HCT116 (cell line): ENCODE measurements at regions not wholly inside any gene's neighbourhood (a gene's known extent, or its start where the extent isn't known, plus 50 kb on each side); places are given as distances from the start of the nearest gene placed in this dataset.

Experiments
- ATAC-seq: fragments of 200-7000 bp; cut with Tn5 transposase; 2 replicates; pipeline ENCODE4 v1.9.1; 2020; ENCODE audit warnings: mild to moderate bottlenecking, moderate library complexity
- BruUV-seq: library from RNA; stranded (reverse); fragments of 400-500 nt; replicated peaks from 2 replicates; lab custom pipeline; 2021; lab: Mats Ljungman, UMichigan
- CTCF ChIA-PET: fragments of 300-600 bp; sonication (Branson Sonifier 250); formaldehyde crosslinking; loops from one replicate; lab custom pipeline; 2021; ENCODE audit warnings: antibody characterized with exemption; lab: Charles Lee
- POLR2A ChIA-PET: fragments of 300-600, 350-600 bp; sonication (Branson Sonifier 250); formaldehyde crosslinking; loops from one replicate; lab custom pipeline; 2021; ENCODE audit warnings: antibody characterized with exemption; lab: Charles Lee
- RAD21 ChIA-PET, 2 experiments: fragments of 300-600 bp; sonication (Branson Sonifier 250); formaldehyde crosslinking; loops; one replicate each; lab custom pipeline; 2023; ENCODE audit warnings: low total read pairs in 2 of 2; ENCODE audit not compliant: uncharacterized antibody in 2 of 2, unreplicated experiment in 2 of 2, low non-redundant PET in 1 of 2; lab: Charles Lee
- DNase-seq: peaks from one replicate; pipeline ENCODE4 v3.0.0-alpha.2; 2010; ENCODE audit warnings: low read depth, low spot score
- H2AFZ ChIP-seq: fragments of 200-600 bp; shearing (Covaris generic), sonication (generic); 2 replicates; pipeline ENCODE4 v1.6.1; 2017; ENCODE audit warnings: low read depth, mixed run types, mixed read lengths, antibody characterized with exemption, low read length; ENCODE audit not compliant: poor library complexity, severe bottlenecking
- H3K27ac ChIP-seq: 2 replicates; pipeline ENCODE4 v1.5.1; 2012; ENCODE audit warnings: low read depth, low read length
- H3K27me3 ChIP-seq: fragments of 200-600 bp; sonication (generic); 2 replicates; pipeline ENCODE4 v1.6.1; 2016; ENCODE audit warnings: mixed run types, low read length, mixed read lengths; ENCODE audit not compliant: insufficient read depth
- H3K36me3 ChIP-seq, 2 experiments: fragments of 200-500 bp in 1 of 2; fragments of 200-600 bp in 1 of 2; sonication (Bioruptor generic) in 1 of 2; sonication (generic) in 1 of 2; 2 replicates each; pipeline versions ENCODE4 v1.5.1 to v1.6.1; 2014 to 2016; ENCODE audit warnings: low read length in 2 of 2, inconsistent platforms in 1 of 2, mixed read lengths in 1 of 2, mixed run types in 1 of 2; ENCODE audit not compliant: insufficient read depth in 2 of 2, control insufficient read depth in 1 of 2
- H3K4me1 ChIP-seq, 2 experiments: fragments of 200-600 bp in 1 of 2; sonication (generic) in 1 of 2; 2 replicates each; pipeline versions ENCODE4 v1.5.1 to v1.6.1; 2012 to 2017; ENCODE audit warnings: low read length in 2 of 2, inconsistent platforms in 1 of 2, mild to moderate bottlenecking in 1 of 2, mixed read lengths in 1 of 2, mixed run types in 1 of 2, moderate library complexity in 1 of 2; ENCODE audit not compliant: insufficient read depth in 2 of 2, control insufficient read depth in 1 of 2
- H3K4me2 ChIP-seq: fragments of 200-600 bp; sonication (generic); 2 replicates; pipeline ENCODE4 v1.6.1; 2017; ENCODE audit warnings: mixed run types, low read length, mixed read lengths
- H3K4me3 ChIP-seq, 2 experiments: fragments of 200-600 bp in 1 of 2; sonication (generic) in 1 of 2; replicated peaks in 1 of 2; 2 replicates each; pipeline ENCODE4 v1.5.1; 2011 to 2016; ENCODE audit warnings: low read length in 2 of 2, control low read depth in 1 of 2, low read depth in 1 of 2, mild to moderate bottlenecking in 1 of 2, mixed read lengths in 1 of 2, mixed run types in 1 of 2
- H3K79me2 ChIP-seq: fragments of 200-600 bp; sonication (generic); 2 replicates; pipeline ENCODE4 v1.6.1; 2017; ENCODE audit warnings: mild to moderate bottlenecking, mixed run types, low read length, moderate library complexity, mixed read lengths; ENCODE audit not compliant: insufficient read depth
- H3K9ac ChIP-seq: fragments of 200-600 bp; sonication (generic); 2 replicates; pipeline ENCODE4 v1.6.1; 2016; ENCODE audit warnings: low read length, mixed read lengths
- H3K9me2 ChIP-seq: fragments of 200-600 bp; sonication (generic), shearing (Covaris generic); 2 replicates; pipeline ENCODE4 v1.6.1; 2017; ENCODE audit warnings: mixed run types, mild to moderate bottlenecking, moderate library complexity; ENCODE audit not compliant: insufficient read depth
- H3K9me3 ChIP-seq, 2 experiments: fragments of 200-500 bp in 1 of 2; fragments of 200-600 bp in 1 of 2; sonication (Bioruptor generic) in 1 of 2; sonication (generic) in 1 of 2; 2 replicates each; pipeline ENCODE4 v1.6.1; 2014 to 2017; ENCODE audit warnings: low read length in 2 of 2, mixed read lengths in 2 of 2, inconsistent platforms in 1 of 2, low read depth in 1 of 2, mild to moderate bottlenecking in 1 of 2, mixed run types in 1 of 2, moderate library complexity in 1 of 2; ENCODE audit not compliant: control insufficient read depth in 1 of 2, insufficient read depth in 1 of 2
- H4K20me1 ChIP-seq: fragments of 200-600 bp; sonication (generic), shearing (Covaris generic); 2 replicates; pipeline ENCODE4 v1.6.1; 2017; ENCODE audit warnings: mixed run types, mild to moderate bottlenecking, moderate library complexity; ENCODE audit not compliant: insufficient read depth
- CBX3 ChIP-seq: IDR thresholded peaks from 2 replicates; pipeline ENCODE4 v1.6.1; 2012; ENCODE audit warnings: low read depth
- EGR1 ChIP-seq: IDR thresholded peaks from 2 replicates; pipeline ENCODE4 v1.6.1; 2012; ENCODE audit warnings: low read depth
- ELF1 ChIP-seq: IDR thresholded peaks from 2 replicates; pipeline ENCODE4 v1.6.1; 2012; ENCODE audit warnings: low read depth, borderline replicate concordance
- EZH2phosphoT487 ChIP-seq: fragments of 200-600 bp; IDR thresholded peaks from 2 replicates; pipeline ENCODE4 v1.6.1; 2018; ENCODE audit warnings: antibody characterized with exemption, borderline replicate concordance
- FOSL1 ChIP-seq: IDR thresholded peaks from 2 replicates; pipeline ENCODE4 v1.6.1; 2012; ENCODE audit warnings: low read depth
- POLR2AphosphoS5 ChIP-seq: IDR thresholded peaks from 2 replicates; pipeline ENCODE4 v1.6.1; 2011; ENCODE audit warnings: mild to moderate bottlenecking, low read depth, low read length, moderate library complexity
- RAD21 ChIP-seq: IDR thresholded peaks from 2 replicates; pipeline ENCODE4 v1.6.1; 2012; ENCODE audit warnings: low read depth, mild to moderate bottlenecking
- SIN3A ChIP-seq: IDR thresholded peaks from 2 replicates; pipeline ENCODE4 v1.6.1; 2012; ENCODE audit warnings: low read depth
- SP1 ChIP-seq: IDR thresholded peaks from 2 replicates; pipeline ENCODE4 v1.6.1; 2012; ENCODE audit warnings: low read depth
- YY1 ChIP-seq: IDR thresholded peaks from 2 replicates; pipeline ENCODE4 v1.6.1; 2011; ENCODE audit warnings: low read length, low read depth, moderate library complexity, mild to moderate bottlenecking; ENCODE audit not compliant: insufficient replicate concordance; ENCODE audit errors: extremely low read depth
- ZNF274 ChIP-seq: fragments of 200-500 bp; sonication (Bioruptor generic); IDR thresholded peaks from 2 replicates; pipeline ENCODE4 v1.6.1; 2014; ENCODE audit warnings: mild to moderate bottlenecking, low read depth, low read length, inconsistent platforms
- intact Hi-C: fragments of 100-400 bp; cut with micrococcal nuclease; formaldehyde crosslinking; loops from 2 replicates; pipeline ENCODE4 v1.10.0; 2022
- TF ChIP-seq, protein P1 (sequence below), 3 experiments: fragments of 200-600 bp in 1 of 3; sonication (generic) in 1 of 3; IDR thresholded peaks in 2 of 3; conservative IDR thresholded peaks in 1 of 3; 2 replicates each; pipeline ENCODE4 v1.5.1; 2012 to 2017; ENCODE audit warnings: low read depth in 2 of 3, low read length in 2 of 3, antibody characterized with exemption in 1 of 3, borderline replicate concordance in 1 of 3, control low read depth in 1 of 3, mild to moderate bottlenecking in 1 of 3, mixed read lengths in 1 of 3, mixed run types in 1 of 3, moderate library complexity in 1 of 3; ENCODE audit not compliant: insufficient read depth in 1 of 3
- TF ChIP-seq, protein P2 (sequence below): IDR thresholded peaks from 2 replicates; pipeline ENCODE4 v1.6.1; 2012
- TF ChIP-seq, protein P3 (sequence below): IDR thresholded peaks from 2 replicates; pipeline ENCODE4 v1.6.1; 2011; ENCODE audit warnings: mild to moderate bottlenecking, low read length, moderate library complexity; ENCODE audit not compliant: insufficient replicate concordance; ENCODE audit errors: extremely low read depth
- TF ChIP-seq, protein P4 (sequence below): IDR thresholded peaks from 2 replicates; pipeline ENCODE4 v1.6.1; 2012; ENCODE audit warnings: low read depth

DNA sequence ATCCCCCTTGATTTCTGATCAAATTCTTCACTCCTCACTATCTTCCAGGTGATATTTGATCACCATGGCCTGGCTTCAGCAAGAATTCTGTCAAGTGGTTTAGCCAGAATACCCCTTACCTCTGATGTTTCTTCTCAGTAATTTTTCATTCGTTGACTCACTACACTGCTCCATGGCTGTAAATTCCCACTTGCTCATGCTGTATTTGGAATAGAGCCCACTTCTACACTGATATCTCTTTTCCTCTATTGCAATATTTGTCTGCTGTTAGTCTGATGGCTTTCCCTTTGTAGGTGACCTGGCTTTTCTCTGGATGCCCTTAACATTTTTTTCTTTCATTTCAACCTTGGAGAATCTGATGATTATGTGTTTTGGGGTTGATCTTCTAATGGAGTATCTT is 73.9 kb upstream of the DIPK2B start (continued):
- TF ChIP-seq POLR2AphosphoS5 (no peak), EGR1 (no peak), RAD21 (no peak)
- TF ChIP-seq, protein P1, sequence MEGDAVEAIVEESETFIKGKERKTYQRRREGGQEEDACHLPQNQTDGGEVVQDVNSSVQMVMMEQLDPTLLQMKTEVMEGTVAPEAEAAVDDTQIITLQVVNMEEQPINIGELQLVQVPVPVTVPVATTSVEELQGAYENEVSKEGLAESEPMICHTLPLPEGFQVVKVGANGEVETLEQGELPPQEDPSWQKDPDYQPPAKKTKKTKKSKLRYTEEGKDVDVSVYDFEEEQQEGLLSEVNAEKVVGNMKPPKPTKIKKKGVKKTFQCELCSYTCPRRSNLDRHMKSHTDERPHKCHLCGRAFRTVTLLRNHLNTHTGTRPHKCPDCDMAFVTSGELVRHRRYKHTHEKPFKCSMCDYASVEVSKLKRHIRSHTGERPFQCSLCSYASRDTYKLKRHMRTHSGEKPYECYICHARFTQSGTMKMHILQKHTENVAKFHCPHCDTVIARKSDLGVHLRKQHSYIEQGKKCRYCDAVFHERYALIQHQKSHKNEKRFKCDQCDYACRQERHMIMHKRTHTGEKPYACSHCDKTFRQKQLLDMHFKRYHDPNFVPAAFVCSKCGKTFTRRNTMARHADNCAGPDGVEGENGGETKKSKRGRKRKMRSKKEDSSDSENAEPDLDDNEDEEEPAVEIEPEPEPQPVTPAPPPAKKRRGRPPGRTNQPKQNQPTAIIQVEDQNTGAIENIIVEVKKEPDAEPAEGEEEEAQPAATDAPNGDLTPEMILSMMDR (IDR thresholded peaks at IDR 0.05 in 2 of 3, conservative IDR thresholded peaks at IDR 0.05 in 1 of 3; ENCODE audit: borderline replicate concordance in 1 of 3, insufficient read depth in 1 of 3, low read depth in 2 of 3, low read length in 2 of 3), result no peak

DNA sequence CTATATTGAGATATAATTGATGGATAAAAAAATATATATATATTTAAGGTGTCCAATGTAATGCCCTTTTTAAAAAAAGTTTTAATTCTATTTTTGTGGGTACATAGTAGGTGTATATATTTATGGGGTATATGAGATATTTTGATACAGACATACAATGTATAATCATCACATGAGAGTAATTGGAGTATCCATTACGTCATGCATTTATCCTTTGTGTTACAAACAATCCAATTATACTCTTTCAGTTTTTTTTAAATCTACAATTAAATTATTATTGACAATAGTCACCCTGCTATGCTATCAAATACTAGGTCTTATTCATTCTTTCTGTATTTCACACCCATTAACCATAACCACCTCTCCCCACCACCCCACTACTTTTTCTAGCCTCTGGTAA is 66.3 kb upstream of the DIPK2B start:
- H3K27me3 ChIP-seq, result no peaks in the 10 kb centered on the region
- ATAC-seq (no peak), DNase-seq (no peak)
- no TSS peak for BruUV-seq
- H3K79me2 ChIP-seq, result no peaks in the 10 kb centered on the region
- POLR2A ChIA-PET, result no interaction called here
- intact Hi-C loops, result no loop called here
- H3K4me3 ChIP-seq, result no peak overlapping the region
- RAD21 ChIA-PET, result no interaction called here
- H4K20me1 ChIP-seq, result no peaks in the 10 kb centered on the region
- no peaks in the 10 kb centered on the region for H3K9me3 ChIP-seq
- no peaks in the 10 kb centered on the region for H3K9me2 ChIP-seq
- H3K9ac ChIP-seq, result no peak overlapping the region
- no peaks in the 10 kb centered on the region for H3K4me1 ChIP-seq
- H3K27ac ChIP-seq, result no peak overlapping the region
- H3K4me2 ChIP-seq, result no peak overlapping the region
- H2AFZ ChIP-seq, result no peak overlapping the region
- CTCF ChIA-PET, result no interaction called here
- no peaks in the 10 kb centered on the region for H3K36me3 ChIP-seq
- TF ChIP-seq, protein P2, sequence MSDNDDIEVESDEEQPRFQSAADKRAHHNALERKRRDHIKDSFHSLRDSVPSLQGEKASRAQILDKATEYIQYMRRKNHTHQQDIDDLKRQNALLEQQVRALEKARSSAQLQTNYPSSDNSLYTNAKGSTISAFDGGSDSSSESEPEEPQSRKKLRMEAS, result no peak
- TF ChIP-seq EZH2phosphoT487, result no peak
- TF ChIP-seq, protein P3, sequence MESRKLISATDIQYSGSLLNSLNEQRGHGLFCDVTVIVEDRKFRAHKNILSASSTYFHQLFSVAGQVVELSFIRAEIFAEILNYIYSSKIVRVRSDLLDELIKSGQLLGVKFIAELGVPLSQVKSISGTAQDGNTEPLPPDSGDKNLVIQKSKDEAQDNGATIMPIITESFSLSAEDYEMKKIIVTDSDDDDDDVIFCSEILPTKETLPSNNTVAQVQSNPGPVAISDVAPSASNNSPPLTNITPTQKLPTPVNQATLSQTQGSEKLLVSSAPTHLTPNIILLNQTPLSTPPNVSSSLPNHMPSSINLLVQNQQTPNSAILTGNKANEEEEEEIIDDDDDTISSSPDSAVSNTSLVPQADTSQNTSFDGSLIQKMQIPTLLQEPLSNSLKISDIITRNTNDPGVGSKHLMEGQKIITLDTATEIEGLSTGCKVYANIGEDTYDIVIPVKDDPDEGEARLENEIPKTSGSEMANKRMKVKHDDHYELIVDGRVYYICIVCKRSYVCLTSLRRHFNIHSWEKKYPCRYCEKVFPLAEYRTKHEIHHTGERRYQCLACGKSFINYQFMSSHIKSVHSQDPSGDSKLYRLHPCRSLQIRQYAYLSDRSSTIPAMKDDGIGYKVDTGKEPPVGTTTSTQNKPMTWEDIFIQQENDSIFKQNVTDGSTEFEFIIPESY, result no peak
- no peak for TF ChIP-seq ZNF274
- TF ChIP-seq YY1, result no peak
- no peak for TF ChIP-seq FOSL1
- TF ChIP-seq SIN3A, result no peak
- TF ChIP-seq SP1, result no peak
- TF ChIP-seq, protein P4, sequence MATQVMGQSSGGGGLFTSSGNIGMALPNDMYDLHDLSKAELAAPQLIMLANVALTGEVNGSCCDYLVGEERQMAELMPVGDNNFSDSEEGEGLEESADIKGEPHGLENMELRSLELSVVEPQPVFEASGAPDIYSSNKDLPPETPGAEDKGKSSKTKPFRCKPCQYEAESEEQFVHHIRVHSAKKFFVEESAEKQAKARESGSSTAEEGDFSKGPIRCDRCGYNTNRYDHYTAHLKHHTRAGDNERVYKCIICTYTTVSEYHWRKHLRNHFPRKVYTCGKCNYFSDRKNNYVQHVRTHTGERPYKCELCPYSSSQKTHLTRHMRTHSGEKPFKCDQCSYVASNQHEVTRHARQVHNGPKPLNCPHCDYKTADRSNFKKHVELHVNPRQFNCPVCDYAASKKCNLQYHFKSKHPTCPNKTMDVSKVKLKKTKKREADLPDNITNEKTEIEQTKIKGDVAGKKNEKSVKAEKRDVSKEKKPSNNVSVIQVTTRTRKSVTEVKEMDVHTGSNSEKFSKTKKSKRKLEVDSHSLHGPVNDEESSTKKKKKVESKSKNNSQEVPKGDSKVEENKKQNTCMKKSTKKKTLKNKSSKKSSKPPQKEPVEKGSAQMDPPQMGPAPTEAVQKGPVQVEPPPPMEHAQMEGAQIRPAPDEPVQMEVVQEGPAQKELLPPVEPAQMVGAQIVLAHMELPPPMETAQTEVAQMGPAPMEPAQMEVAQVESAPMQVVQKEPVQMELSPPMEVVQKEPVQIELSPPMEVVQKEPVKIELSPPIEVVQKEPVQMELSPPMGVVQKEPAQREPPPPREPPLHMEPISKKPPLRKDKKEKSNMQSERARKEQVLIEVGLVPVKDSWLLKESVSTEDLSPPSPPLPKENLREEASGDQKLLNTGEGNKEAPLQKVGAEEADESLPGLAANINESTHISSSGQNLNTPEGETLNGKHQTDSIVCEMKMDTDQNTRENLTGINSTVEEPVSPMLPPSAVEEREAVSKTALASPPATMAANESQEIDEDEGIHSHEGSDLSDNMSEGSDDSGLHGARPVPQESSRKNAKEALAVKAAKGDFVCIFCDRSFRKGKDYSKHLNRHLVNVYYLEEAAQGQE, result no peak
- TF ChIP-seq, protein P1 (IDR thresholded peaks at IDR 0.05 in 2 of 3, conservative IDR thresholded peaks at IDR 0.05 in 1 of 3; ENCODE audit: borderline replicate concordance in 1 of 3, insufficient read depth in 1 of 3, low read depth in 2 of 3, low read length in 2 of 3), result no peak
- no peak for TF ChIP-seq CBX3
- TF ChIP-seq ELF1, result no peak
